ENCODE measurements at regions not wholly inside any gene's neighbourhood (a gene's known extent, or its start where the extent isn't known, plus 50 kb on each side); places are given as distances from the start of the nearest gene placed in this dataset.
A peak's percentile ranks its signal among the peaks of the same experiment; 100 is the strongest.

DNA sequence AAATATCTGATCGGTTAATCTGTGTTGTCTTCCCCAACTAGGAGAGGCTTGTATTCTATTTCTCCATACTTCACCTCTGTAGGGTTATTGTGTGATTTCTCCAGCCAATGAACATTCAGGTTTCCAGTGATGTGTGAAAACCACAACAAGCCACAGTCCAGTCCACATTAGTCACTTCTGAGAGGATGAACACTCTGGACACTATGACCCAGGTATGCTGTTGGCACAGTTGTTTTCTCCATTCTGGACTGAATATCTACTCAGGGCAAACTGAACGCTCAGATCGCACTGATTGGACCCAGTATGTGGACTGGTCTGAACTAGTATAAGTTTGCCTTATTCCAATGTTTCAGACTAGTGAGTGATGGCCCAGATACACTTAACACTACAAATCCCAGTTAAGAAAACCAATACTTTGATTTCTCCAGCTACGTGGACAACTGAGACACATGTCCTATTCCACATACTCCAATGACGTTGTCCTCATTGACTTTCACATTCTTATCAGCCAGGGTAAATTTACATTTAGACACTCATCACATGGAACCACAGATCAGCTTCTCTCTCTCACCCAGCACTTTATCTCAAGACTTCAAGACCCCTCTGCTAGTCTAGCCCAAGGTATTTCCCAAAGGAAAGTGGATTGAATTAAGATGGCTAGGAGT lies 587.4 kb upstream of the SGO1 start:
- TF ChIP-seq, protein P1, sequence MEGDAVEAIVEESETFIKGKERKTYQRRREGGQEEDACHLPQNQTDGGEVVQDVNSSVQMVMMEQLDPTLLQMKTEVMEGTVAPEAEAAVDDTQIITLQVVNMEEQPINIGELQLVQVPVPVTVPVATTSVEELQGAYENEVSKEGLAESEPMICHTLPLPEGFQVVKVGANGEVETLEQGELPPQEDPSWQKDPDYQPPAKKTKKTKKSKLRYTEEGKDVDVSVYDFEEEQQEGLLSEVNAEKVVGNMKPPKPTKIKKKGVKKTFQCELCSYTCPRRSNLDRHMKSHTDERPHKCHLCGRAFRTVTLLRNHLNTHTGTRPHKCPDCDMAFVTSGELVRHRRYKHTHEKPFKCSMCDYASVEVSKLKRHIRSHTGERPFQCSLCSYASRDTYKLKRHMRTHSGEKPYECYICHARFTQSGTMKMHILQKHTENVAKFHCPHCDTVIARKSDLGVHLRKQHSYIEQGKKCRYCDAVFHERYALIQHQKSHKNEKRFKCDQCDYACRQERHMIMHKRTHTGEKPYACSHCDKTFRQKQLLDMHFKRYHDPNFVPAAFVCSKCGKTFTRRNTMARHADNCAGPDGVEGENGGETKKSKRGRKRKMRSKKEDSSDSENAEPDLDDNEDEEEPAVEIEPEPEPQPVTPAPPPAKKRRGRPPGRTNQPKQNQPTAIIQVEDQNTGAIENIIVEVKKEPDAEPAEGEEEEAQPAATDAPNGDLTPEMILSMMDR (IDR thresholded peaks at IDR 0.05): no peak
- no peak overlapping the region for H3K27ac ChIP-seq
- H3K27me3 ChIP-seq: no peaks in the 10 kb centered on the region
- ATAC-seq (peak; percentile 31), DNase-seq (no peak)
- H3K4me1 ChIP-seq: no peaks in the 10 kb centered on the region
- H3K9me3 ChIP-seq: no peaks in the 10 kb centered on the region
- intact Hi-C loops (cut with DNase I): no loop called here
- H3K36me3 ChIP-seq: no peaks in the 10 kb centered on the region
- H3K4me3 ChIP-seq: no peak overlapping the region

DNA sequence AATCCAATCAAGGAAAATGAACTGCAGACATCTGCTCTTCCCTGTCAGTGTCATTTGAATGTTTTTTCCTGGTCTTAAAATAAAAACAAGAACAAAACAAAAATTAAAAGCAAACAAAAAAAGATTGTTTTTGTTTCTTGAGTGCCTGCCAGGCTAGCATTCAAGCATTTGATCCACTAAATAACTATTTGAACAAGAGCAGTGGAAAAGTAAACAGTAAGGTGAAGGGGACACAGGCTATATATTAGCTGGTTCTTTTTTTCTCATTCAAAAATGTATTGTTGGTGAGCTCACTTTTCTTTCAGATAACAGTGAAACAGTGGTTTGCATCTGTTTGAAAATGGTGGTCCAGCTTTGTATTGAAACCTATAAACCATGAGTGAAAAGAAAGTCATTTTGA lies 586.9 kb upstream of the SGO1 start:
- Histone ChIP-seq H3K27ac (no peak overlapping the region), H3K27me3 (no peaks in the 10 kb centered on the region), H3K4me3 (no peak overlapping the region), H3K9me3 (no peaks in the 10 kb centered on the region), H3K4me1 (no peaks in the 10 kb centered on the region), H3K36me3 (no peaks in the 10 kb centered on the region)
- ATAC-seq: peak; percentile 75
- TF ChIP-seq, protein P1 (IDR thresholded peaks at IDR 0.05): no peak
- intact Hi-C loops (cut with DNase I): no loop called here
- peak in 1 of 4 donors; percentile 12 for DNase-seq

DNA sequence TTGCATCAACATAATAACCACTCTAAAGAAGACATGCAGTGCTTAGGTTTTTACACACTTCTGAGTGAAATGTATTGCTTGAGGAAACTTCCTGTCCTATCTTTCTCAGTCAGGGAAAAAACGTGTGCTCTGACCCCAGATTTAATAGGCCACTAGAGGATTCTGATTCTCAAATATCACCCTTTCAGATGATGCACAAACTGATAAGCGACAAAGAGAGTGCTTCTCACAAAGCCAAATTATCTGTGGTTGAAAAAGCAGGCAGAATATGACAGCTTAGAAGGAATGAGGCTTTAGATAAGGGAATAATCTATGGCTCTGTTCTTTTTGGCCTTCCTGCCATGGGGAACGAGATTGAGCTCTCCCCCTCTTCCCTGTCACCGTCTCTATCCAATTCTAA lies 583.4 kb upstream of the SGO1 start:
- intact Hi-C loops (cut with DNase I): no loop called here
- no peaks in the 10 kb centered on the region for H3K27me3 ChIP-seq
- ATAC-seq (no peak), DNase-seq (no peak)
- H3K4me1 ChIP-seq: no peaks in the 10 kb centered on the region
- TF ChIP-seq, protein P1 (IDR thresholded peaks at IDR 0.05): no peak
- no peaks in the 10 kb centered on the region for H3K36me3 ChIP-seq
- no peak overlapping the region for H3K27ac ChIP-seq
- no peaks in the 10 kb centered on the region for H3K9me3 ChIP-seq
- H3K4me3 ChIP-seq: no peak overlapping the region

DNA sequence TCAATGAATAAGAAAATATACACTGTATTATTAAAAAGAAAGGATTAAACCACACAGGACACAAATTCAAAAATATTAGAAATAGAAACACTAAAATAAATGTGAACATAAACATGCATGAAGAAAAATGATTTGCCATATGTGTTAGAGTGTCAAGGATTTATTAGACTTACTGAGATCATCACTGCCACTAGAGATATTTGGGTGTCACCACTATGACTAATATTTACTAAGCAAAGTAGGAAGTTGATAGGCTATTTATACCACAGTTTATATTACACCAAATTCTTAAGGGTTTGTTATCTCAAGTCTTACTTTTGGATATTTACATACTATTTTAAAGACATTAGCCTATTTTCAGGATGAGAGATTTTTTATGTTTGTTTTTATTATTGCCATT lies 575.0 kb upstream of the SGO1 start:
- TF ChIP-seq, protein P1 (IDR thresholded peaks at IDR 0.05): no peak
- Histone ChIP-seq H3K4me3 (no peak overlapping the region), H3K9me3 (no peaks in the 10 kb centered on the region), H3K27ac (no peak overlapping the region), H3K36me3 (no peaks in the 10 kb centered on the region), H3K27me3 (no peaks in the 10 kb centered on the region), H3K4me1 (no peaks in the 10 kb centered on the region)
- intact Hi-C loops (cut with DNase I): no loop called here
- DNase-seq (no peak), ATAC-seq (no peak)

DNA sequence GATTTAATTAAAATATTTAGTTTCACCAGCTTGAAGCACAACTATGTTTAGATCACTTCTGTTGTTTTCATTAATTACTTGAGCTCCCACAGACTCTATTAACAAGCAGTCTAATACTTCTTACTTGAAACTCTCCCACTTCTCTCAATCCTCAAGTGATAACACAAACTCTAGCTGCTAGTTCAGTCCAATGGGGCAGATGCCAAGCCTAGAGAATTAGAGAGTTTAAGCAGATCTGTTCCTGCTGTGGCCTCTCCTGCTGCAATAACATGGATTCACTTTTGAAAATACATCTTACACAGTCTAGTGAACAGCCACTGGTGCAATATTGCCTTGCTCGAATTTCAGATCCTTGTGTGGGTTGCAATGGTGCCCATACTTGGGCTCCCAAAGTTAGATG lies 566.4 kb upstream of the SGO1 start:
- ATAC-seq (no peak), DNase-seq (peak in 1 of 4 donors; percentile 33)
- Histone ChIP-seq H3K27me3 (no peaks in the 10 kb centered on the region), H3K27ac (no peak overlapping the region), H3K36me3 (no peaks in the 10 kb centered on the region), H3K4me1 (no peaks in the 10 kb centered on the region), H3K4me3 (no peak overlapping the region), H3K9me3 (peaks cover 0 to 4% of the 10 kb centered on the region in 2 donors)
- TF ChIP-seq, protein P1 (IDR thresholded peaks at IDR 0.05): no peak
- intact Hi-C loops (cut with DNase I): no loop called here

Measured in left lung (tissue), 4 donors.